Loucy (cell line): ENCODE measurements at regions not wholly inside any gene's neighbourhood (a gene's known extent, or its start where the extent isn't known, plus 50 kb on each side); places are given as distances from the start of the nearest gene placed in this dataset.

Experiments
- H2AFZ ChIP-seq: fragments of 200-600 bp; sonication (generic); 2 replicates; pipeline ENCODE4 v1.6.0; 2016; ENCODE audit warnings: antibody characterized with exemption, mild to moderate bottlenecking, low read length, moderate library complexity
- H3F3A ChIP-seq: fragments of 200-600 bp; 2 replicates; pipeline ENCODE4 v1.6.0; 2016; ENCODE audit warnings: antibody characterized with exemption, low read depth, mild to moderate bottlenecking
- H3K27me3 ChIP-seq: fragments of 200-600 bp; sonication (generic); 2 replicates; pipeline ENCODE4 v1.6.1; 2014; ENCODE audit warnings: low read length, mild to moderate bottlenecking; ENCODE audit not compliant: insufficient read depth, poor library complexity, severe bottlenecking
- H3K36me3 ChIP-seq: fragments of 200-600 bp; sonication (generic); 2 replicates; pipeline ENCODE4 v1.6.1; 2016; ENCODE audit warnings: low read length; ENCODE audit not compliant: insufficient read depth
- H3K4me1 ChIP-seq: fragments of 200-600 bp; sonication (generic); 2 replicates; pipeline ENCODE4 v1.5.1; 2014; ENCODE audit warnings: low read length, mild to moderate bottlenecking; ENCODE audit not compliant: insufficient read depth, poor library complexity, severe bottlenecking
- H3K4me2 ChIP-seq: fragments of 200-600 bp; sonication (generic); 2 replicates; pipeline ENCODE4 v1.6.0; 2014; ENCODE audit warnings: antibody characterized with exemption, low read length, low read depth, mild to moderate bottlenecking; ENCODE audit not compliant: poor library complexity, severe bottlenecking
- H3K4me3 ChIP-seq: fragments of 200-600 bp; sonication (generic); 2 replicates; pipeline ENCODE4 v1.5.1; 2014; ENCODE audit warnings: low read length, mild to moderate bottlenecking, mixed read lengths; ENCODE audit not compliant: poor library complexity, severe bottlenecking
- H3K79me2 ChIP-seq: fragments of 200-600 bp; sonication (generic); 2 replicates; pipeline ENCODE4 v1.6.1; 2014; ENCODE audit warnings: low read length; ENCODE audit not compliant: insufficient read depth
- H3K9ac ChIP-seq: fragments of 200-600 bp; sonication (generic); 2 replicates; pipeline ENCODE4 v1.6.0; 2014; ENCODE audit warnings: mild to moderate bottlenecking, low read depth, low read length, moderate library complexity; ENCODE audit not compliant: poor library complexity, severe bottlenecking
- H3K9me2 ChIP-seq: fragments of 200-600 bp; sonication (generic); replicated peaks from 2 replicates; pipeline ENCODE4 v1.6.1; 2016; ENCODE audit warnings: low read depth, low read length, mixed read lengths
- H3K9me3 ChIP-seq: fragments of 200-600 bp; sonication (generic); 2 replicates; pipeline ENCODE4 v1.6.1; 2014; ENCODE audit warnings: mild to moderate bottlenecking, antibody characterized with exemption, low read length, low read depth; ENCODE audit not compliant: insufficient read depth
- H4K20me1 ChIP-seq: fragments of 200-600 bp; sonication (generic); 2 replicates; pipeline ENCODE4 v1.6.0; 2014; ENCODE audit warnings: antibody characterized with exemption, low read length, mild to moderate bottlenecking; ENCODE audit not compliant: insufficient read depth, poor library complexity, severe bottlenecking
- CTCF ChIP-seq: fragments of 200-600 bp; sonication (generic); conservative IDR thresholded peaks from 2 replicates; pipeline ENCODE4 v1.5.1; 2014; ENCODE audit warnings: mild to moderate bottlenecking, antibody characterized with exemption, low read length
- EZH2phosphoT487 ChIP-seq: fragments of 200-600 bp; IDR thresholded peaks from 2 replicates; pipeline ENCODE4 v1.6.1; 2018; ENCODE audit warnings: antibody characterized with exemption, mild to moderate bottlenecking, moderate library complexity, borderline replicate concordance

GRCh38 chr12:94812345-94812744 is 162.0 kb upstream of the TMCC3 start:
- no peaks in the 10 kb centered on the region for H3K27me3 ChIP-seq
- no peak overlapping the region for H3K4me2 ChIP-seq
- no peaks in the 10 kb centered on the region for H3K79me2 ChIP-seq
- no peaks in the 10 kb centered on the region for H3K9me2 ChIP-seq
- no peak overlapping the region for H2AFZ ChIP-seq
- no peaks in the 10 kb centered on the region for H3K36me3 ChIP-seq
- no peaks in the 10 kb centered on the region for H3F3A ChIP-seq
- no peak overlapping the region for H3K9ac ChIP-seq
- peaks cover 13% of the 10 kb centered on the region for H3K9me3 ChIP-seq
- H4K20me1 ChIP-seq, result no peaks in the 10 kb centered on the region
- H3K4me3 ChIP-seq, result no peak overlapping the region
- H3K4me1 ChIP-seq, result no peaks in the 10 kb centered on the region
- TF ChIP-seq EZH2phosphoT487 (no peak), CTCF (no peak)

GRCh38 chr12:94811611-94812010 is 161.3 kb upstream of the TMCC3 start:
- no peaks in the 10 kb centered on the region for H3K4me1 ChIP-seq
- no peaks in the 10 kb centered on the region for H3K79me2 ChIP-seq
- no peak overlapping the region for H3K4me2 ChIP-seq

GRCh38 chr12:94807951-94808350 is 157.6 kb upstream of the TMCC3 start:
- TF ChIP-seq EZH2phosphoT487 (no peak), CTCF (no peak)
- Histone ChIP-seq H3K27me3 (no peaks in the 10 kb centered on the region), H2AFZ (no peak overlapping the region), H3K36me3 (no peaks in the 10 kb centered on the region), H4K20me1 (no peaks in the 10 kb centered on the region), H3F3A (no peaks in the 10 kb centered on the region), H3K4me2 (no peak overlapping the region), H3K79me2 (no peaks in the 10 kb centered on the region), H3K4me1 (no peaks in the 10 kb centered on the region), H3K4me3 (no peak overlapping the region), H3K9ac (no peak overlapping the region), H3K9me3 (peaks cover 3% of the 10 kb centered on the region; the same call in 1 of the 2 replicates), H3K9me2 (no peaks in the 10 kb centered on the region)

More at GRCh38 chr12:94811611-94812010, 161.3 kb upstream of the TMCC3 start:
- TF ChIP-seq CTCF (no peak), EZH2phosphoT487 (no peak)
- H3K9me2 ChIP-seq, result no peaks in the 10 kb centered on the region
- no peaks in the 10 kb centered on the region for H4K20me1 ChIP-seq
- H3K9ac ChIP-seq, result no peak overlapping the region
- no peaks in the 10 kb centered on the region for H3K36me3 ChIP-seq
- no peaks in the 10 kb centered on the region for H3K27me3 ChIP-seq
- no peaks in the 10 kb centered on the region for H3F3A ChIP-seq
- H3K9me3 ChIP-seq, result peaks cover 13% of the 10 kb centered on the region
- H2AFZ ChIP-seq, result no peak overlapping the region
- no peak overlapping the region for H3K4me3 ChIP-seq
